HG02759 (cell line): ENCODE measurements at regions not wholly inside any gene's neighbourhood (a gene's known extent, or its start where the extent isn't known, plus 50 kb on each side); places are given as distances from the start of the nearest gene placed in this dataset.

ENCODE experiments used
- ATAC-seq: cut with Tn5 transposase; IDR thresholded peaks from one replicate; pipeline ENCODE4 v1.9.1; 2021; ENCODE audit warnings: mild to moderate bottlenecking, moderate library complexity; ENCODE audit not compliant: unreplicated experiment

- ATAC-seq = no peak
These were observed 105.1 kb upstream of the RPL38 start for GRCh38 chr17:74098136-74099024.

- no peak for ATAC-seq
These were observed 103.8 kb upstream of the RPL38 start for GRCh38 chr17:74099442-74100340.

GRCh38 chr17:74104921-74105320, 98.6 kb upstream of the RPL38 start:
- no peak for ATAC-seq

GRCh38 chr17:74107107-74107506, 96.4 kb upstream of the RPL38 start:
- ATAC-seq = no peak

- no peak for ATAC-seq
These were observed 95.3 kb upstream of the RPL38 start for GRCh38 chr17:74108126-74108705.

- ATAC-seq = no peak
These were observed 93.0 kb upstream of the RPL38 start for GRCh38 chr17:74110467-74110866.

- ATAC-seq = no peak
These were observed 90.2 kb upstream of the RPL38 start for GRCh38 chr17:74113326-74113725.

GRCh38 chr17:74113952-74114351, 89.5 kb upstream of the RPL38 start:
- ATAC-seq = no peak

- ATAC-seq = no peak
These were observed 88.5 kb upstream of the RPL38 start for GRCh38 chr17:74114881-74115470.

- no peak for ATAC-seq
These were observed 87.9 kb upstream of the RPL38 start for GRCh38 chr17:74115586-74115985.

GRCh38 chr17:74116087-74116717, 87.3 kb upstream of the RPL38 start:
- ATAC-seq = no peak

GRCh38 chr17:74117087-74117698, 86.3 kb upstream of the RPL38 start:
- no peak for ATAC-seq

- ATAC-seq = no peak
These were observed 85.5 kb upstream of the RPL38 start for GRCh38 chr17:74117999-74118421.

- ATAC-seq = no peak
These were observed 85.0 kb upstream of the RPL38 start for GRCh38 chr17:74118504-74118903.

GRCh38 chr17:74119049-74119580, 84.4 kb upstream of the RPL38 start:
- ATAC-seq = no peak

GRCh38 chr17:74119965-74120364, 83.5 kb upstream of the RPL38 start:
- no peak for ATAC-seq

- ATAC-seq = no peak
These were observed 80.1 kb upstream of the RPL38 start for GRCh38 chr17:74123350-74123749.

- no peak for ATAC-seq
These were observed 79.5 kb upstream of the RPL38 start for GRCh38 chr17:74123866-74124444.

- no peak for ATAC-seq
These were observed 78.3 kb upstream of the RPL38 start for GRCh38 chr17:74125156-74125555.
